ENCODE measurements at regions not wholly inside any gene's neighbourhood (a gene's known extent, or its start where the extent isn't known, plus 50 kb on each side); places are given as distances from the start of the nearest gene placed in this dataset.

- TF ChIP-seq ESRRG (CRISPR knock-in tag; IDR thresholded peaks at IDR 0.05) (no peak), CSDC2 (CRISPR knock-in tag; IDR thresholded peaks at IDR 0.05) (no peak), GLIS3 (CRISPR knock-in tag; IDR thresholded peaks at IDR 0.05) (no peak), BACH2 (CRISPR knock-in tag; IDR thresholded peaks at IDR 0.05; ENCODE audit: borderline replicate concordance) (no peak), POU6F1 (CRISPR knock-in tag; IDR thresholded peaks at IDR 0.05; ENCODE audit: borderline replicate concordance, low read depth) (no peak), ZFP3 (CRISPR knock-in tag; IDR thresholded peaks at IDR 0.05) (no peak), SNAI2 (CRISPR knock-in tag; IDR thresholded peaks at IDR 0.05) (no peak), ISL1 (CRISPR knock-in tag; IDR thresholded peaks at IDR 0.05) (no peak), OSR1 (CRISPR knock-in tag; IDR thresholded peaks at IDR 0.05) (no peak), ARNTL (CRISPR knock-in tag; IDR thresholded peaks at IDR 0.05; ENCODE audit: borderline replicate concordance, low read depth) (no peak), ZNF8 (CRISPR knock-in tag; IDR thresholded peaks at IDR 0.05) (no peak), ZNF70 (CRISPR knock-in tag; IDR thresholded peaks at IDR 0.05) (no peak)
- no peak for ATAC-seq
Measured at GRCh38 chr7:93757426-93757825, 133.1 kb downstream of the TFPI2 start.

GRCh38 chr7:93756890-93757289, 133.7 kb downstream of the TFPI2 start:
- no peak for ATAC-seq
- TF ChIP-seq CSRNP3 (CRISPR knock-in tag; IDR thresholded peaks at IDR 0.05) (no peak), ZNF565 (CRISPR knock-in tag; conservative IDR thresholded peaks at IDR 0.05; ENCODE audit: low read depth) (no peak), RARB (CRISPR knock-in tag; IDR thresholded peaks at IDR 0.05) (no peak), ZNF70 (CRISPR knock-in tag; IDR thresholded peaks at IDR 0.05) (no peak), BACH2 (CRISPR knock-in tag; IDR thresholded peaks at IDR 0.05; ENCODE audit: borderline replicate concordance) (no peak)

GRCh38 chr7:93751421-93751820, 139.1 kb downstream of the TFPI2 start:
- no peak for ATAC-seq
- TF ChIP-seq ZC3H10 (CRISPR knock-in tag; IDR thresholded peaks at IDR 0.05): no peak
- no peak for TF ChIP-seq BACH2 (CRISPR knock-in tag; IDR thresholded peaks at IDR 0.05; ENCODE audit: borderline replicate concordance)

- TF ChIP-seq ZC3H10 (CRISPR knock-in tag; IDR thresholded peaks at IDR 0.05): no peak
- ATAC-seq: no peak
Measured at GRCh38 chr7:93750986-93751385, 139.6 kb downstream of the TFPI2 start.

- ATAC-seq: peak; percentile 27; the same call in 1 of the 3 replicates
- peak; percentile 59; the same call in 1 of the 2 replicates for TF ChIP-seq TCF4 (CRISPR knock-in tag; IDR thresholded peaks at IDR 0.05; ENCODE audit: borderline replicate concordance)
- no peak for TF ChIP-seq GLIS3 (CRISPR knock-in tag; IDR thresholded peaks at IDR 0.05)
Measured at GRCh38 chr7:93747019-93747418, 143.5 kb downstream of the TFPI2 start.

GRCh38 chr7:93739424-93739823, 151.1 kb downstream of the TFPI2 start:
- no peak for ATAC-seq
- TF ChIP-seq ZNF8 (CRISPR knock-in tag; IDR thresholded peaks at IDR 0.05) (no peak), RARB (CRISPR knock-in tag; IDR thresholded peaks at IDR 0.05) (no peak), POU6F1 (CRISPR knock-in tag; IDR thresholded peaks at IDR 0.05; ENCODE audit: borderline replicate concordance, low read depth) (no peak), ESRRG (CRISPR knock-in tag; IDR thresholded peaks at IDR 0.05) (no peak), ARNTL (CRISPR knock-in tag; IDR thresholded peaks at IDR 0.05; ENCODE audit: borderline replicate concordance, low read depth) (no peak), ZNF70 (CRISPR knock-in tag; IDR thresholded peaks at IDR 0.05) (no peak), CSDC2 (CRISPR knock-in tag; IDR thresholded peaks at IDR 0.05) (no peak)

GRCh38 chr7:93737953-93738352, 152.6 kb downstream of the TFPI2 start:
- ATAC-seq: no peak
- TF ChIP-seq ESRRG (CRISPR knock-in tag; IDR thresholded peaks at IDR 0.05): no peak

Data from SK-N-SH treated with all-trans-retinoic acid at 6 μM for 48 hours (cell line).